ENCODE measurements at regions not wholly inside any gene's neighbourhood (a gene's known extent, or its start where the extent isn't known, plus 50 kb on each side); places are given as distances from the start of the nearest gene placed in this dataset.

GRCh38 chr18:11517704-11518103 is 91.7 kb upstream of the SLC35G4 start:
- no peak for DNase-seq (ENCODE audit: low spot score, unreplicated experiment)
- no peak for TF ChIP-seq CTCF (IDR thresholded peaks at IDR 0.05; ENCODE audit: unreplicated experiment)
- Mint-ChIP-seq H3K4me1 (ENCODE audit: low read depth) (peaks cover 3% of the 10 kb centered on the region), H3K36me3 (ENCODE audit: insufficient read depth) (no peaks in the 10 kb centered on the region), H3K4me3 (ENCODE audit: low read depth) (no peak overlapping the region), H3K27ac (no peak overlapping the region), H3K27me3 (peaks cover 29% of the 10 kb centered on the region), H3K9me3 (ENCODE audit: low read depth) (no peaks in the 10 kb centered on the region)

GRCh38 chr18:11516751-11517503 is 92.5 kb upstream of the SLC35G4 start:
- H3K36me3 Mint-ChIP-seq (ENCODE audit: insufficient read depth) = no peaks in the 10 kb centered on the region
- H3K9me3 Mint-ChIP-seq (ENCODE audit: low read depth) = no peaks in the 10 kb centered on the region
- no peak for DNase-seq (ENCODE audit: low spot score, unreplicated experiment)
- no peak for TF ChIP-seq CTCF (IDR thresholded peaks at IDR 0.05; ENCODE audit: unreplicated experiment)
- H3K27ac Mint-ChIP-seq = no peak overlapping the region
- no peak overlapping the region for H3K4me3 Mint-ChIP-seq (ENCODE audit: low read depth)
- peaks cover 25% of the 10 kb centered on the region for H3K27me3 Mint-ChIP-seq
- H3K4me1 Mint-ChIP-seq (ENCODE audit: low read depth) = peaks cover 3% of the 10 kb centered on the region

GRCh38 chr18:11514267-11514666 is 95.1 kb upstream of the SLC35G4 start:
- no peaks in the 10 kb centered on the region for H3K9me3 Mint-ChIP-seq (ENCODE audit: low read depth)
- H3K27me3 Mint-ChIP-seq = peaks cover 25% of the 10 kb centered on the region
- DNase-seq (ENCODE audit: low spot score, unreplicated experiment) = no peak
- no peaks in the 10 kb centered on the region for H3K36me3 Mint-ChIP-seq (ENCODE audit: insufficient read depth)
- H3K4me3 Mint-ChIP-seq (ENCODE audit: low read depth) = no peak overlapping the region
- TF ChIP-seq CTCF (IDR thresholded peaks at IDR 0.05; ENCODE audit: unreplicated experiment) = no peak
- H3K4me1 Mint-ChIP-seq (ENCODE audit: low read depth) = peaks cover 3% of the 10 kb centered on the region
- no peak overlapping the region for H3K27ac Mint-ChIP-seq

GRCh38 chr18:11512096-11513025 is 97.0 kb upstream of the SLC35G4 start:
- H3K27ac Mint-ChIP-seq = no peak overlapping the region
- no peak overlapping the region for H3K4me3 Mint-ChIP-seq (ENCODE audit: low read depth)
- H3K27me3 Mint-ChIP-seq = peaks cover 10% of the 10 kb centered on the region
- no peaks in the 10 kb centered on the region for H3K36me3 Mint-ChIP-seq (ENCODE audit: insufficient read depth)
- H3K4me1 Mint-ChIP-seq (ENCODE audit: low read depth) = peaks cover 2% of the 10 kb centered on the region
- no peak for DNase-seq (ENCODE audit: low spot score, unreplicated experiment)
- peak; percentile 10 for TF ChIP-seq CTCF (IDR thresholded peaks at IDR 0.05; ENCODE audit: unreplicated experiment)
- no peaks in the 10 kb centered on the region for H3K9me3 Mint-ChIP-seq (ENCODE audit: low read depth)

- no peak overlapping the region for H3K27ac Mint-ChIP-seq
- no peak overlapping the region for H3K4me3 Mint-ChIP-seq (ENCODE audit: low read depth)
- DNase-seq (ENCODE audit: low spot score, unreplicated experiment) = no peak
- peaks cover 2% of the 10 kb centered on the region for H3K4me1 Mint-ChIP-seq (ENCODE audit: low read depth)
- no peak for TF ChIP-seq CTCF (IDR thresholded peaks at IDR 0.05; ENCODE audit: unreplicated experiment)
- peaks cover 6% of the 10 kb centered on the region for H3K27me3 Mint-ChIP-seq
- no peaks in the 10 kb centered on the region for H3K9me3 Mint-ChIP-seq (ENCODE audit: low read depth)
- H3K36me3 Mint-ChIP-seq (ENCODE audit: insufficient read depth) = no peaks in the 10 kb centered on the region
Measured at GRCh38 chr18:11511434-11512095, 97.8 kb upstream of the SLC35G4 start.

Data from progenitor cell of endocrine pancreas (in vitro differentiated cells).